ENCODE measurements at regions not wholly inside any gene's neighbourhood (a gene's known extent, or its start where the extent isn't known, plus 50 kb on each side); places are given as distances from the start of the nearest gene placed in this dataset.

GRCh38 chr1:55476445-55477015 is 261.4 kb upstream of the USP24 start:
- Mint-ChIP-seq H3K4me3 (no peak overlapping the region), H3K9me3 (no peaks in the 10 kb centered on the region), H3K4me1 (no peaks in the 10 kb centered on the region), H3K27ac (no peak overlapping the region), H3K27me3 (peaks cover 21 to 27% of the 10 kb centered on the region in 2 donors), H3K36me3 (no peaks in the 10 kb centered on the region)
- DNase-seq (no peak), ATAC-seq (replicated peaks in 1 of 4) (no peak)
- Histone ChIP-seq H3K9me3 (no peaks in the 10 kb centered on the region), H3K4me3 (ENCODE audit: control insufficient read depth in 1 of 2, extremely low read depth in 1 of 2, low read length in 1 of 2) (no peak overlapping the region), H3K27ac (ENCODE audit: low read length) (no peak overlapping the region), H3K4me1 (ENCODE audit: control insufficient read depth in 1 of 2, extremely low read depth in 1 of 2, insufficient read depth in 2 of 2, low read length in 2 of 2) (no peaks in the 10 kb centered on the region), H3K27me3 (replicated peaks in 1 of 2; ENCODE audit: control insufficient read depth in 2 of 2, extremely low read depth in 1 of 2, insufficient read depth in 2 of 2, low read length in 1 of 2) (no peaks in the 10 kb centered on the region), H3K36me3 (ENCODE audit: control insufficient read depth in 2 of 2, extremely low read depth in 1 of 2, insufficient read depth in 1 of 2, low read length in 1 of 2) (no peaks in the 10 kb centered on the region)
- POLR2A ChIA-PET = no interaction called here
- CTCF ChIA-PET = no interaction called here
- WGBS (ENCODE audit: insufficient coverage) = 76% methylated on average over 4 of the region's 6 CpGs

GRCh38 chr1:55474168-55474786 is 259.1 kb upstream of the USP24 start:
- H3K27ac ChIP-seq (ENCODE audit: low read length) = no peak overlapping the region
- no CpG with 5 or more reads among the region's 1 CpG for WGBS (ENCODE audit: insufficient coverage)
- H3K4me1 Mint-ChIP-seq = no peaks in the 10 kb centered on the region

GRCh38 chr1:55473661-55474060 is 258.5 kb upstream of the USP24 start:
- Histone ChIP-seq H3K9me3 (no peaks in the 10 kb centered on the region), H3K27ac (ENCODE audit: low read length) (no peak overlapping the region), H3K27me3 (replicated peaks in 1 of 2; ENCODE audit: control insufficient read depth in 2 of 2, extremely low read depth in 1 of 2, insufficient read depth in 2 of 2, low read length in 1 of 2) (no peaks in the 10 kb centered on the region), H3K4me3 (ENCODE audit: control insufficient read depth in 1 of 2, extremely low read depth in 1 of 2, low read length in 1 of 2) (no peak overlapping the region), H3K36me3 (ENCODE audit: control insufficient read depth in 2 of 2, extremely low read depth in 1 of 2, insufficient read depth in 1 of 2, low read length in 1 of 2) (no peaks in the 10 kb centered on the region), H3K4me1 (ENCODE audit: control insufficient read depth in 1 of 2, extremely low read depth in 1 of 2, insufficient read depth in 2 of 2, low read length in 2 of 2) (no peaks in the 10 kb centered on the region)
- Mint-ChIP-seq H3K27me3 (peaks cover 18 to 20% of the 10 kb centered on the region in 2 donors), H3K4me3 (no peak overlapping the region), H3K9me3 (no peaks in the 10 kb centered on the region), H3K36me3 (no peaks in the 10 kb centered on the region), H3K27ac (no peak overlapping the region), H3K4me1 (no peaks in the 10 kb centered on the region)
- DNase-seq = no peak
- WGBS (ENCODE audit: insufficient coverage) = no CpG with 5 or more reads among the region's 2 CpGs
- POLR2A ChIA-PET = no interaction called here
- CTCF ChIA-PET = no interaction called here
- no peak for ATAC-seq (replicated peaks in 1 of 4)

More at GRCh38 chr1:55474168-55474786, 259.1 kb upstream of the USP24 start:
- ATAC-seq (replicated peaks in 1 of 4) (no peak), DNase-seq (no peak)
- Mint-ChIP-seq H3K4me3 (no peak overlapping the region), H3K36me3 (no peaks in the 10 kb centered on the region), H3K27me3 (peaks cover 18 to 24% of the 10 kb centered on the region in 2 donors), H3K27ac (no peak overlapping the region), H3K9me3 (no peaks in the 10 kb centered on the region)
- Histone ChIP-seq H3K4me1 (ENCODE audit: control insufficient read depth in 1 of 2, extremely low read depth in 1 of 2, insufficient read depth in 2 of 2, low read length in 2 of 2) (no peaks in the 10 kb centered on the region), H3K27me3 (replicated peaks in 1 of 2; ENCODE audit: control insufficient read depth in 2 of 2, extremely low read depth in 1 of 2, insufficient read depth in 2 of 2, low read length in 1 of 2) (no peaks in the 10 kb centered on the region), H3K36me3 (ENCODE audit: control insufficient read depth in 2 of 2, extremely low read depth in 1 of 2, insufficient read depth in 1 of 2, low read length in 1 of 2) (no peaks in the 10 kb centered on the region), H3K4me3 (ENCODE audit: control insufficient read depth in 1 of 2, extremely low read depth in 1 of 2, low read length in 1 of 2) (no peak overlapping the region), H3K9me3 (no peaks in the 10 kb centered on the region)
- ChIA-PET POLR2A (no interaction called here), CTCF (no interaction called here)

- Histone ChIP-seq H3K9me3 (no peaks in the 10 kb centered on the region), H3K27me3 (replicated peaks in 1 of 2; ENCODE audit: control insufficient read depth in 2 of 2, extremely low read depth in 1 of 2, insufficient read depth in 2 of 2, low read length in 1 of 2) (no peaks in the 10 kb centered on the region), H3K4me1 (ENCODE audit: control insufficient read depth in 1 of 2, extremely low read depth in 1 of 2, insufficient read depth in 2 of 2, low read length in 2 of 2) (no peaks in the 10 kb centered on the region), H3K27ac (ENCODE audit: low read length) (no peak overlapping the region), H3K36me3 (ENCODE audit: control insufficient read depth in 2 of 2, extremely low read depth in 1 of 2, insufficient read depth in 1 of 2, low read length in 1 of 2) (no peaks in the 10 kb centered on the region), H3K4me3 (ENCODE audit: control insufficient read depth in 1 of 2, extremely low read depth in 1 of 2, low read length in 1 of 2) (no peak overlapping the region)
- no peak for DNase-seq
- no peak for ATAC-seq (replicated peaks in 1 of 4)
- Mint-ChIP-seq H3K9me3 (no peaks in the 10 kb centered on the region), H3K4me1 (no peaks in the 10 kb centered on the region), H3K4me3 (no peak overlapping the region), H3K36me3 (no peaks in the 10 kb centered on the region), H3K27me3 (peaks cover 17 to 21% of the 10 kb centered on the region in 2 donors), H3K27ac (no peak overlapping the region)
- no CpG with 5 or more reads among the region's 2 CpGs for WGBS (ENCODE audit: insufficient coverage)
- ChIA-PET CTCF (no interaction called here), POLR2A (no interaction called here)
Observed at GRCh38 chr1:55472784-55473183, 257.6 kb upstream of the USP24 start.

GRCh38 chr1:55472115-55472514 is 257.0 kb upstream of the USP24 start:
- Histone ChIP-seq H3K27ac (ENCODE audit: low read length) (no peak overlapping the region), H3K27me3 (replicated peaks in 1 of 2; ENCODE audit: control insufficient read depth in 2 of 2, extremely low read depth in 1 of 2, insufficient read depth in 2 of 2, low read length in 1 of 2) (no peaks in the 10 kb centered on the region), H3K4me1 (ENCODE audit: control insufficient read depth in 1 of 2, extremely low read depth in 1 of 2, insufficient read depth in 2 of 2, low read length in 2 of 2) (no peaks in the 10 kb centered on the region), H3K36me3 (ENCODE audit: control insufficient read depth in 2 of 2, extremely low read depth in 1 of 2, insufficient read depth in 1 of 2, low read length in 1 of 2) (no peaks in the 10 kb centered on the region), H3K4me3 (ENCODE audit: control insufficient read depth in 1 of 2, extremely low read depth in 1 of 2, low read length in 1 of 2) (no peak overlapping the region), H3K9me3 (no peaks in the 10 kb centered on the region)
- 80% methylated on average over 1 of the region's 1 CpG for WGBS (ENCODE audit: insufficient coverage)
- peaks cover 15 to 18% of the 10 kb centered on the region in 2 donors for H3K27me3 Mint-ChIP-seq
- ChIA-PET CTCF (no interaction called here), POLR2A (no interaction called here)
- H3K9me3 Mint-ChIP-seq = no peaks in the 10 kb centered on the region
- H3K36me3 Mint-ChIP-seq = no peaks in the 10 kb centered on the region
- H3K4me1 Mint-ChIP-seq = no peaks in the 10 kb centered on the region
- no peak for DNase-seq
- ATAC-seq (replicated peaks in 1 of 4) = no peak
- no peak overlapping the region for H3K4me3 Mint-ChIP-seq
- H3K27ac Mint-ChIP-seq = no peak overlapping the region

GRCh38 chr1:55468142-55468795 is 253.1 kb upstream of the USP24 start:
- Mint-ChIP-seq H3K4me1 (no peaks in the 10 kb centered on the region), H3K4me3 (no peak overlapping the region), H3K27me3 (peaks cover 2 to 6% of the 10 kb centered on the region in 2 donors), H3K9me3 (no peaks in the 10 kb centered on the region), H3K36me3 (no peaks in the 10 kb centered on the region), H3K27ac (no peak overlapping the region)
- WGBS (ENCODE audit: insufficient coverage) = 82% methylated on average over 2 of the region's 7 CpGs
- H3K4me3 ChIP-seq (ENCODE audit: control insufficient read depth in 1 of 2, extremely low read depth in 1 of 2, low read length in 1 of 2) = no peak overlapping the region
- H3K4me1 ChIP-seq (ENCODE audit: control insufficient read depth in 1 of 2, extremely low read depth in 1 of 2, insufficient read depth in 2 of 2, low read length in 2 of 2) = peaks cover 3% of the 10 kb centered on the region in 2 experiments
- no peaks in the 10 kb centered on the region for H3K36me3 ChIP-seq (ENCODE audit: control insufficient read depth in 2 of 2, extremely low read depth in 1 of 2, insufficient read depth in 1 of 2, low read length in 1 of 2)
- ChIA-PET POLR2A (no interaction called here), CTCF (no interaction called here)
- no peak overlapping the region for H3K27ac ChIP-seq (ENCODE audit: low read length)
- DNase-seq = no peak
- H3K27me3 ChIP-seq (replicated peaks in 1 of 2; ENCODE audit: control insufficient read depth in 2 of 2, extremely low read depth in 1 of 2, insufficient read depth in 2 of 2, low read length in 1 of 2) = no peaks in the 10 kb centered on the region
- ATAC-seq (replicated peaks in 1 of 4) = no peak
- no peaks in the 10 kb centered on the region for H3K9me3 ChIP-seq
